WERI-Rb-1 (cell line): ENCODE measurements at regions not wholly inside any gene's neighbourhood (a gene's known extent, or its start where the extent isn't known, plus 50 kb on each side); places are given as distances from the start of the nearest gene placed in this dataset.

Source experiments
- DNase-seq: peaks from one replicate; pipeline ENCODE4 v3.0.0-alpha.2; 2020
- H3K27ac ChIP-seq: fragments of 250-450 bp; sonication (Bioruptor Pico); 2 replicates; pipeline ENCODE4 v1.5.1; 2020; ENCODE audit warnings: mild to moderate bottlenecking, moderate library complexity
- H3K27me3 ChIP-seq: fragments of 250-450 bp; sonication (Bioruptor Pico); 2 replicates; pipeline ENCODE4 v1.5.1; 2021; ENCODE audit warnings: mild to moderate bottlenecking, low read depth, moderate library complexity; ENCODE audit not compliant: insufficient read depth, severe bottlenecking
- H3K36me3 ChIP-seq: fragments of 250-450 bp; sonication (Bioruptor Pico); 2 replicates; pipeline ENCODE4 v1.5.1; 2020; ENCODE audit warnings: mild to moderate bottlenecking, moderate library complexity
- H3K4me3 ChIP-seq: 2 replicates; pipeline ENCODE4 v1.5.1; 2011; ENCODE audit warnings: low read depth, mild to moderate bottlenecking, control low read depth, low read length
- H3K9me3 ChIP-seq: fragments of 250-450 bp; sonication (Bioruptor Pico); 2 replicates; pipeline ENCODE4 v1.5.1; 2021; ENCODE audit warnings: mild to moderate bottlenecking, moderate library complexity; ENCODE audit not compliant: severe bottlenecking
- CTCF ChIP-seq: IDR thresholded peaks from 2 replicates; pipeline ENCODE4 v1.5.1; 2011; ENCODE audit warnings: low read depth, mild to moderate bottlenecking, control low read depth, inconsistent platforms, low read length

GRCh38 chr5:130546211-130546610 lies 618.8 kb downstream of the HINT1 start:
- H3K27ac ChIP-seq: no peak overlapping the region
- no peaks in the 10 kb centered on the region for H3K27me3 ChIP-seq
- H3K9me3 ChIP-seq: no peaks in the 10 kb centered on the region
- H3K36me3 ChIP-seq: no peaks in the 10 kb centered on the region
- DNase-seq: no peak
- H3K4me3 ChIP-seq: no peak overlapping the region
- no peak for TF ChIP-seq CTCF

- TF ChIP-seq CTCF: no peak
- no peak for DNase-seq
- H3K36me3 ChIP-seq: no peaks in the 10 kb centered on the region
- no peak overlapping the region for H3K27ac ChIP-seq
- no peaks in the 10 kb centered on the region for H3K27me3 ChIP-seq
- no peak overlapping the region for H3K4me3 ChIP-seq
- H3K9me3 ChIP-seq: no peaks in the 10 kb centered on the region
These were observed 619.8 kb downstream of the HINT1 start for GRCh38 chr5:130545291-130545690.

- Histone ChIP-seq H3K27ac (no peak overlapping the region), H3K9me3 (no peaks in the 10 kb centered on the region), H3K27me3 (no peaks in the 10 kb centered on the region), H3K36me3 (no peaks in the 10 kb centered on the region), H3K4me3 (no peak overlapping the region)
- TF ChIP-seq CTCF: no peak
- DNase-seq: no peak
These were observed 623.3 kb downstream of the HINT1 start for GRCh38 chr5:130541617-130542221.

GRCh38 chr5:130536691-130537090 lies 628.4 kb downstream of the HINT1 start:
- DNase-seq: no peak
- Histone ChIP-seq H3K36me3 (no peaks in the 10 kb centered on the region), H3K27ac (no peak overlapping the region), H3K27me3 (no peaks in the 10 kb centered on the region), H3K4me3 (no peak overlapping the region), H3K9me3 (no peaks in the 10 kb centered on the region)
- TF ChIP-seq CTCF: no peak

- Histone ChIP-seq H3K27me3 (no peaks in the 10 kb centered on the region), H3K36me3 (no peaks in the 10 kb centered on the region), H3K9me3 (no peaks in the 10 kb centered on the region), H3K27ac (no peak overlapping the region), H3K4me3 (no peak overlapping the region)
- no peak for DNase-seq
- TF ChIP-seq CTCF: no peak
These were observed 628.5 kb downstream of the CHSY3 start for GRCh38 chr5:130532786-130533185.
